GM10266 (cell line): ENCODE measurements at regions not wholly inside any gene's neighbourhood (a gene's known extent, or its start where the extent isn't known, plus 50 kb on each side); places are given as distances from the start of the nearest gene placed in this dataset.

Source experiments
- DNase-seq: peaks from one replicate; pipeline ENCODE4 v3.0.0; 2012; ENCODE audit errors: extremely low spot score
- TF ChIP-seq, protein P1 (sequence below): IDR thresholded peaks from 2 replicates; pipeline ENCODE4 v1.5.1; 2012; ENCODE audit warnings: mild to moderate bottlenecking, low read depth; ENCODE audit not compliant: control insufficient read depth, insufficient read depth; ENCODE audit errors: missing control alignments

DNA sequence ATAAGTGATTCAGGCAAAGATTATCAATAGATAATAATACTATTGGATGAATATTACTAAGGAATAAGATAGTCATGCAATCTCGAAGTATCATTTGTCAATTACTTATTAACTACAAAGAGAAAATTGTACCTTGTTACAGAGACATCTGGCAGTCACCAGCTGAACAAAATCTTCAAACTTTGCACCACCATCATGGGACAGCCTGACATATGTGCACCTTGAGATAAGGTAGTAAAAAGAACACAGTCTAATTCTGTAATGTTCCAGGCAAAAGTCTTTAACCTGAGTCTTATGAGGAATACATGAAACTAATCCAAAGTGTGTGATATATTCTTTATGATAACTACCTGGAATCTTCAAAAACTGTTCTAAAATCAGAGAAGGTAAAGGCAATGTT, 423.0 kb upstream of the ZNF608 start:
- TF ChIP-seq, protein P1, sequence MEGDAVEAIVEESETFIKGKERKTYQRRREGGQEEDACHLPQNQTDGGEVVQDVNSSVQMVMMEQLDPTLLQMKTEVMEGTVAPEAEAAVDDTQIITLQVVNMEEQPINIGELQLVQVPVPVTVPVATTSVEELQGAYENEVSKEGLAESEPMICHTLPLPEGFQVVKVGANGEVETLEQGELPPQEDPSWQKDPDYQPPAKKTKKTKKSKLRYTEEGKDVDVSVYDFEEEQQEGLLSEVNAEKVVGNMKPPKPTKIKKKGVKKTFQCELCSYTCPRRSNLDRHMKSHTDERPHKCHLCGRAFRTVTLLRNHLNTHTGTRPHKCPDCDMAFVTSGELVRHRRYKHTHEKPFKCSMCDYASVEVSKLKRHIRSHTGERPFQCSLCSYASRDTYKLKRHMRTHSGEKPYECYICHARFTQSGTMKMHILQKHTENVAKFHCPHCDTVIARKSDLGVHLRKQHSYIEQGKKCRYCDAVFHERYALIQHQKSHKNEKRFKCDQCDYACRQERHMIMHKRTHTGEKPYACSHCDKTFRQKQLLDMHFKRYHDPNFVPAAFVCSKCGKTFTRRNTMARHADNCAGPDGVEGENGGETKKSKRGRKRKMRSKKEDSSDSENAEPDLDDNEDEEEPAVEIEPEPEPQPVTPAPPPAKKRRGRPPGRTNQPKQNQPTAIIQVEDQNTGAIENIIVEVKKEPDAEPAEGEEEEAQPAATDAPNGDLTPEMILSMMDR: no peak
- DNase-seq: no peak

DNA sequence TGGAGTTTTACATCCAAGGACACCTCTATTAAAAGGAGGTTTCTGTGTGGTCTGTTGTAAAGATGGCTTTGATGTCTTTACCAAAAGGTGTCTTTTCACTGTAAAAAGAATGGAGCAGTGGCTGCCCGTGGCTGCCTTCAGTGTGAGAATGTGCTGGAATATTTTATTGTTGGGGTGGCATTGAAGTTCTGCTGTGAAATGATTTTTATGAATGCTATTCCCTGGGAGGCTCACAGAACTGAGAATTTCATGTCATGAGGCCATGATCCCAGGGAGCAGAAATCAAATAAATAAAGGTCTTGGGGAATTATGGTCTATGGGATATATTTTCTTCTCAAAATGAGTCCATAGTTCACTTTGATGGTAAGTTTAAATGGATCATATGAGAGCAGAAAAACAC, 425.2 kb upstream of the ZNF608 start:
- TF ChIP-seq, protein P1: no peak
- no peak for DNase-seq

DNA sequence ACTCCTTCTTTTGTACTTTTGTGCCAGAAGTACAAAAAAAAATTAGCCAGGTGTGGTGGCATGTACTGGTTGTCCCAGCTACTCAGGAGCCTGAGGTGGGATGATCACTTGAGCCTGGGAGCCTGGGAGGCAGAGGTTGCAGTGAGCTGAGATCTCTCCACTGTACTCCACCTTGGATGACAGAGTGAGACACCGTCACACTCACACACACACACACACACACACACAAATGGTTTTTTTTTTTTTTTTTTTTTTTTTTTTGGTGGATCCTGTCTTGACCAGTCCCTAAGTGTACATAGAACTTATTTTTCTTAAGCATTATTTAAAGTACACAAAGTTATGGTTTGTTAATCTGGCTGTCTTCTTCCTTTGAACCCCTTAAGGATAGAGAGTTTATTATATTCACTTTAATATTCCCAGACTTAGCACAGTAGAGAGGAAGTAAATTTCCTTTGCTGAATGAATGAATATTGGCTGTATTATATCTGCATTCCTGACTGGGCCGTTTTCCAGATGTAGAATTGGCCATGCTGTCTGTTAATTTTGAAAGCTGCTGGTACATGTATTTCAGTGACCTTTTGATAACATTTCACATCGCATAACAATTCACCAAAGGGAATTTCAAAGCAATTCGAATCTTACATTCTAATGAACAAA, 429.0 kb upstream of the ZNF608 start:
- no peak for DNase-seq
- TF ChIP-seq, protein P1: no peak

DNA sequence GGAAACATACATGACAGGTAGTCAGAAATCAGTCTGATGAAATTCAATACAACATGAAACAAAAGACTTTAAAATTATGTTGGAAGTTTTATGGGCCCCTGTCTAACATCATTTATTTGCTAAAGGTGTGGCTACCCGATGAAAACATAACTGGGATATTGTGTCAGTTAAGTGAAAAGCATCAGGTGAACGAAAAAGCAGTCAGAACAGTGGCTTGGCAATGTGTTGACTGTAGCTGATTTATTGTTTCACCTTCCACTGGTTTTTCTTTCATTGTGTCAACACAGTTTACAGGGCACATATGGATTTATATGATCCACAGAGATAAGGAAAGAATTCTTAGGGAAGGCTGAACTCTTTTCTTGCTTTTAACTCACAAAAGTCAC, 429.6 kb upstream of the ZNF608 start:
- DNase-seq: no peak
- TF ChIP-seq, protein P1: no peak

DNA sequence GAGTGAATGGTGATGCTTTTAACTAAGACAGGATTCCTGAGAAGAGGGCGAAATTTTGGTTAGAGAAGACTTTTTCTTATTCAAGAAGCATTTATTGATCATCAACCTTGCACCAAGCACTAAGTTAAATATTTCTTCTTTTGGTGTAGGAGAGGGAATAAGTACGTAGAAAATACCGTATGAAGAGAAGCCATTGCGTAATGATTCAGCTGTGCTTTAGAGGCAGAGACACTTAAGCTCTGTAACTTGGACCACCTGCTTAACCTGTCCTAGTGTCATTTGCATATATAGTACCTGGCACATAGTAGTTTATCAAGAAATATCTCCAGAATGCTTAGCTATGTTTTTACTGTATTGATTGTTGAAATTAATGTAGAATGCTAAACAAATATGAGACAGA, 430.9 kb upstream of the ZNF608 start:
- TF ChIP-seq, protein P1: no peak
- no peak for DNase-seq

DNA sequence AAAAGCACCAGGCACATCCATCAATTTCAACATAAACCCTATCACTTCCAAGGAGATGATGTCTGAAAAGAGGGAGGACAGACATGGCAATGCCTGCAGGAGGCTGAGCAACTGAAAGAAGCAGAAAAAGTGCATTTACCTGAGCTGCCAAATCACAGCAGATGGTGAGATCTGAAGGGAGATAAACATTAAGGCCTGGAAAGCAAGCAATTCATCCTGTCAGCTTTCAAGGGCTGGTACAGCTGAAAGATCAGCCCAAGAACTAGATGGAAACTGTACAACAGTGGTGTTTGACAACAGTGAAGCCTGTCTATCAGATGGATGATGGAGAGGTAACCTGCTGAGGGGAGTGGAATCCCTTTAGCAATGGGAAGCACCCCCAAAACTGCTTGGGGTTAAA, 433.2 kb upstream of the ZNF608 start:
- TF ChIP-seq, protein P1: no peak
- no peak for DNase-seq

DNA sequence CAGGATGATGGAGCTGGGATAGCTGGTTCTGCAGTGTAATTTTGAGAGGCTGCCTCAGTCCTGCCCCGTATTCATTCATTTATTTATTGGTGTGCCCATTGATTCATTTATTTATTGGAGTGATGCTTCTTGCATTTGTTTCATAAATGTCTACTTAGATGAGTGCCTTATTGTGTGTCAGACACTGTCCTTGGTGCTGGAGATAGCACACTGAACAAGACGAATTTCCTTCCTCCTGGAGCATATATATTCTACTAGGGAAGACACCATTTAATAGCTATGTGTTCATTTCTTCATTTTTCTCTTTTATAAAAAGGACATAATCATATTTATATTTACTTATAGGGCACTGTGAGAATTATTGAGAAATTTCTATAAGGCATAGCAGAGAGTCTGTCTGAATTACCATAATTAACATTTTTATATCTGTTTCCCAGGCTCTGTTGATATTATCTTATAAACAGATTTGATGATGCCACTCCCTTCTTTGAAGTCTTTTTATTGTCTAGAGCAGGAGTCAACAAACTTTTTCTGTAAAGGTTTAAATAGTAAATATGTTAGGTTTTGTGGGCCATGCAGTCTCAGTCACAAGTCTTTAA, 433.9 kb upstream of the ZNF608 start:
- TF ChIP-seq, protein P1: no peak
- no peak for DNase-seq
